GM23338 (cell line): ENCODE measurements at regions not wholly inside any gene's neighbourhood (a gene's known extent, or its start where the extent isn't known, plus 50 kb on each side); places are given as distances from the start of the nearest gene placed in this dataset.

Experiments used
- ATAC-seq: fragments of 200-7000 bp; cut with Tn5 transposase; 3 replicates; pipeline ENCODE4 v1.9.1; 2020
- DNase-seq: peaks from one replicate; pipeline ENCODE4 v3.0.0-alpha.2; 2015; ENCODE audit warnings: low spot score
- H2AFZ ChIP-seq: fragments of 200-600 bp; sonication (generic); 2 replicates; pipeline ENCODE4 v1.8.0; 2016; ENCODE audit warnings: antibody characterized with exemption, mild to moderate bottlenecking, moderate library complexity
- H3F3A ChIP-seq: fragments of 200-600 bp; sonication (generic); replicated peaks from 2 replicates; pipeline ENCODE4 v1.8.0; 2017; ENCODE audit warnings: antibody characterized with exemption, mixed run types, low read depth
- H3K27ac ChIP-seq: fragments of 200-600 bp; sonication (generic); 2 replicates; pipeline ENCODE4 v1.6.1; 2016; ENCODE audit warnings: low read depth
- H3K27me3 ChIP-seq: fragments of 200-600 bp; sonication (generic); 2 replicates; pipeline ENCODE4 v1.8.0; 2016; ENCODE audit warnings: mild to moderate bottlenecking, mixed run types, moderate library complexity; ENCODE audit not compliant: insufficient read depth
- H3K36me3 ChIP-seq: fragments of 200-600 bp; sonication (generic); 2 replicates; pipeline ENCODE4 v1.8.0; 2016; ENCODE audit warnings: mild to moderate bottlenecking; ENCODE audit not compliant: insufficient read depth
- H3K4me1 ChIP-seq: fragments of 200-600 bp; sonication (generic); 2 replicates; pipeline ENCODE4 v1.8.0; 2016; ENCODE audit warnings: mild to moderate bottlenecking, moderate library complexity; ENCODE audit not compliant: insufficient read depth
- H3K4me2 ChIP-seq: fragments of 200-600 bp; sonication (generic); 2 replicates; pipeline ENCODE4 v1.7.1; 2017; ENCODE audit warnings: mixed run types
- H3K4me3 ChIP-seq: fragments of 200-600 bp; sonication (generic); 2 replicates; pipeline ENCODE4 v1.6.1; 2016; ENCODE audit warnings: mixed run types
- H3K79me2 ChIP-seq: fragments of 200-600 bp; sonication (generic); replicated peaks from 2 replicates; pipeline ENCODE4 v1.8.0; 2017; ENCODE audit warnings: mild to moderate bottlenecking; ENCODE audit not compliant: insufficient read depth
- H3K9me2 ChIP-seq: fragments of 200-600 bp; sonication (generic); 2 replicates; pipeline ENCODE4 v1.8.0; 2017; ENCODE audit not compliant: insufficient read depth
- H4K20me1 ChIP-seq: fragments of 200-600 bp; sonication (generic); replicated peaks from 2 replicates; pipeline ENCODE4 v1.8.0; 2017; ENCODE audit warnings: mild to moderate bottlenecking; ENCODE audit not compliant: insufficient read depth
- H3K27ac Mint-ChIP-seq: 2 replicates; pipeline ENCODE4 v1.8.0; 2020; ENCODE audit warnings: inconsistent platforms, mild to moderate bottlenecking, moderate library complexity, mixed read lengths
- H3K27me3 Mint-ChIP-seq: 3 replicates; pipeline ENCODE4 v1.8.0; 2022; ENCODE audit warnings: low read depth, mild to moderate bottlenecking, moderate library complexity, mixed read lengths, inconsistent platforms; ENCODE audit not compliant: insufficient read depth, poor library complexity
- H3K36me3 Mint-ChIP-seq: 3 replicates; pipeline ENCODE4 v1.8.0; 2021; ENCODE audit warnings: low read depth, mild to moderate bottlenecking, inconsistent platforms, moderate library complexity, mixed read lengths
- H3K4me1 Mint-ChIP-seq: 3 replicates; pipeline ENCODE4 v1.8.0; 2020; ENCODE audit warnings: mild to moderate bottlenecking, inconsistent platforms, mixed read lengths
- H3K4me3 Mint-ChIP-seq: 3 replicates; pipeline ENCODE4 v1.8.0; 2021; ENCODE audit warnings: moderate library complexity, mild to moderate bottlenecking, inconsistent platforms, mixed read lengths
- H3K9me3 Mint-ChIP-seq: 3 replicates; pipeline ENCODE4 v1.8.0; 2020; ENCODE audit warnings: moderate library complexity, mild to moderate bottlenecking, inconsistent platforms, mixed read lengths
- CREB1 ChIP-seq: fragments of 250-450 bp; sonication (Bioruptor Pico); IDR thresholded peaks from 2 replicates; pipeline ENCODE4 v1.5.0; 2020; ENCODE audit warnings: low read depth, mild to moderate bottlenecking, moderate library complexity
- CTCF ChIP-seq, 2 experiments: fragments of 200-600 bp in 1 of 2; sonication (generic) in 1 of 2; conservative IDR thresholded peaks; 2 replicates each; pipeline versions ENCODE4 v1.5.1 to v1.6.1; 2016 to 2017; ENCODE audit warnings: antibody characterized with exemption in 2 of 2, low read depth in 2 of 2, mild to moderate bottlenecking in 2 of 2, moderate library complexity in 1 of 2
- ETS1 ChIP-seq: IDR thresholded peaks from 2 replicates; pipeline ENCODE4 v1.6.1; 2016; ENCODE audit warnings: antibody characterized with exemption
- EZH2 ChIP-seq: fragments of 200-600 bp; sonication (generic); IDR thresholded peaks from one replicate; pipeline ENCODE4 v1.8.0; 2017; ENCODE audit warnings: antibody characterized with exemption, mild to moderate bottlenecking, low read depth; ENCODE audit not compliant: unreplicated experiment
- EZH2phosphoT487 ChIP-seq: fragments of 200-600 bp; sonication (generic); IDR thresholded peaks from one replicate; pipeline ENCODE4 v1.8.1; 2018; ENCODE audit warnings: antibody characterized with exemption; ENCODE audit not compliant: unreplicated experiment
- JUNB ChIP-seq: IDR thresholded peaks from one replicate; pipeline ENCODE4 v1.6.1; 2016; ENCODE audit warnings: antibody characterized with exemption; ENCODE audit not compliant: unreplicated experiment
- NANOG ChIP-seq: IDR thresholded peaks from 2 replicates; pipeline ENCODE4 v1.6.1; 2016; ENCODE audit warnings: antibody characterized with exemption, borderline replicate concordance
- POLR2AphosphoS5 ChIP-seq: IDR thresholded peaks from 2 replicates; pipeline ENCODE4 v1.6.1; 2016; ENCODE audit warnings: antibody characterized with exemption, low read depth
- REST ChIP-seq: IDR thresholded peaks from one replicate; pipeline ENCODE4 v1.6.1; 2018; ENCODE audit warnings: antibody characterized with exemption; ENCODE audit not compliant: unreplicated experiment
- STAT1 ChIP-seq: IDR thresholded peaks from one replicate; pipeline ENCODE4 v1.6.1; 2016; ENCODE audit warnings: antibody characterized with exemption; ENCODE audit not compliant: unreplicated experiment
- ZNF114 ChIP-seq: fragments of 250-450 bp; sonication (Bioruptor Pico); IDR thresholded peaks from 2 replicates; pipeline ENCODE4 v1.5.0; 2020; ENCODE audit warnings: mild to moderate bottlenecking, moderate library complexity
- ZNF331 ChIP-seq: fragments of 250-450 bp; sonication (Bioruptor Pico); IDR thresholded peaks from 2 replicates; pipeline ENCODE4 v1.5.0; 2020; ENCODE audit warnings: low read depth, mild to moderate bottlenecking, moderate library complexity
- ZNF462 ChIP-seq: fragments of 250-450 bp; sonication (Bioruptor Pico); IDR thresholded peaks from 2 replicates; pipeline ENCODE4 v1.5.0; 2020; ENCODE audit warnings: mild to moderate bottlenecking, moderate library complexity

- Mint-ChIP-seq H3K9me3 (no peaks in the 10 kb centered on the region), H3K4me1 (peaks cover 2% of the 10 kb centered on the region; the same call in 1 of the 3 replicates), H3K27ac (no peak overlapping the region), H3K27me3 (no peaks in the 10 kb centered on the region), H3K36me3 (no peaks in the 10 kb centered on the region), H3K4me3 (no peak overlapping the region)
- no peak overlapping the region for H3K4me3 ChIP-seq
- TF ChIP-seq NANOG = no peak
- no peak for TF ChIP-seq ZNF114
- TF ChIP-seq CREB1 (CRISPR knock-in tag) = no peak
- no peak for TF ChIP-seq REST
- no peak for TF ChIP-seq ZNF462 (CRISPR knock-in tag)
- TF ChIP-seq ETS1 = no peak
- no peak for TF ChIP-seq STAT1
- no peak for TF ChIP-seq JUNB
- no peak for TF ChIP-seq ZNF331 (CRISPR knock-in tag)
- TF ChIP-seq CTCF (conservative IDR thresholded peaks at IDR 0.05; ENCODE audit: low read depth in 2 of 2) = no peak
- TF ChIP-seq POLR2AphosphoS5 = no peak
- TF ChIP-seq EZH2phosphoT487 = no peak
- TF ChIP-seq EZH2 = no peak
- H3K4me2 ChIP-seq = no peak overlapping the region
- no peaks in the 10 kb centered on the region for H3K4me1 ChIP-seq
- H3K27me3 ChIP-seq = no peaks in the 10 kb centered on the region
- H3K36me3 ChIP-seq = no peaks in the 10 kb centered on the region
- no peak overlapping the region for H3K27ac ChIP-seq
- H4K20me1 ChIP-seq = no peaks in the 10 kb centered on the region
- H3K79me2 ChIP-seq = no peaks in the 10 kb centered on the region
- ATAC-seq = no peak
- H3F3A ChIP-seq = no peaks in the 10 kb centered on the region
- peak overlapping the region; percentile 78 for H2AFZ ChIP-seq
- no peaks in the 10 kb centered on the region for H3K9me2 ChIP-seq
- DNase-seq = no peak
Measured at GRCh38 chr1:70517444-70517843, 106.4 kb downstream of the CTH start.
